Loucy (cell line): ENCODE measurements at regions not wholly inside any gene's neighbourhood (a gene's known extent, or its start where the extent isn't known, plus 50 kb on each side); places are given as distances from the start of the nearest gene placed in this dataset.

Experiments used
- H2AFZ ChIP-seq: fragments of 200-600 bp; sonication (generic); 2 replicates; pipeline ENCODE4 v1.6.0; 2016; ENCODE audit warnings: antibody characterized with exemption, mild to moderate bottlenecking, low read length, moderate library complexity
- H3F3A ChIP-seq: fragments of 200-600 bp; 2 replicates; pipeline ENCODE4 v1.6.0; 2016; ENCODE audit warnings: antibody characterized with exemption, low read depth, mild to moderate bottlenecking
- H3K27me3 ChIP-seq: fragments of 200-600 bp; sonication (generic); 2 replicates; pipeline ENCODE4 v1.6.1; 2014; ENCODE audit warnings: low read length, mild to moderate bottlenecking; ENCODE audit not compliant: insufficient read depth, poor library complexity, severe bottlenecking
- H3K36me3 ChIP-seq: fragments of 200-600 bp; sonication (generic); 2 replicates; pipeline ENCODE4 v1.6.1; 2016; ENCODE audit warnings: low read length; ENCODE audit not compliant: insufficient read depth
- H3K4me1 ChIP-seq: fragments of 200-600 bp; sonication (generic); 2 replicates; pipeline ENCODE4 v1.5.1; 2014; ENCODE audit warnings: low read length, mild to moderate bottlenecking; ENCODE audit not compliant: insufficient read depth, poor library complexity, severe bottlenecking
- H3K4me2 ChIP-seq: fragments of 200-600 bp; sonication (generic); 2 replicates; pipeline ENCODE4 v1.6.0; 2014; ENCODE audit warnings: antibody characterized with exemption, low read length, low read depth, mild to moderate bottlenecking; ENCODE audit not compliant: poor library complexity, severe bottlenecking
- H3K4me3 ChIP-seq: fragments of 200-600 bp; sonication (generic); 2 replicates; pipeline ENCODE4 v1.5.1; 2014; ENCODE audit warnings: low read length, mild to moderate bottlenecking, mixed read lengths; ENCODE audit not compliant: poor library complexity, severe bottlenecking
- H3K79me2 ChIP-seq: fragments of 200-600 bp; sonication (generic); 2 replicates; pipeline ENCODE4 v1.6.1; 2014; ENCODE audit warnings: low read length; ENCODE audit not compliant: insufficient read depth
- H3K9ac ChIP-seq: fragments of 200-600 bp; sonication (generic); 2 replicates; pipeline ENCODE4 v1.6.0; 2014; ENCODE audit warnings: mild to moderate bottlenecking, low read depth, low read length, moderate library complexity; ENCODE audit not compliant: poor library complexity, severe bottlenecking
- H3K9me2 ChIP-seq: fragments of 200-600 bp; sonication (generic); replicated peaks from 2 replicates; pipeline ENCODE4 v1.6.1; 2016; ENCODE audit warnings: low read depth, low read length, mixed read lengths
- H3K9me3 ChIP-seq: fragments of 200-600 bp; sonication (generic); 2 replicates; pipeline ENCODE4 v1.6.1; 2014; ENCODE audit warnings: mild to moderate bottlenecking, antibody characterized with exemption, low read length, low read depth; ENCODE audit not compliant: insufficient read depth
- H4K20me1 ChIP-seq: fragments of 200-600 bp; sonication (generic); 2 replicates; pipeline ENCODE4 v1.6.0; 2014; ENCODE audit warnings: antibody characterized with exemption, low read length, mild to moderate bottlenecking; ENCODE audit not compliant: insufficient read depth, poor library complexity, severe bottlenecking
- EZH2phosphoT487 ChIP-seq: fragments of 200-600 bp; IDR thresholded peaks from 2 replicates; pipeline ENCODE4 v1.6.1; 2018; ENCODE audit warnings: antibody characterized with exemption, mild to moderate bottlenecking, moderate library complexity, borderline replicate concordance
- TF ChIP-seq, protein P1 (sequence below): fragments of 200-600 bp; sonication (generic); conservative IDR thresholded peaks from 2 replicates; pipeline ENCODE4 v1.5.1; 2014; ENCODE audit warnings: mild to moderate bottlenecking, antibody characterized with exemption, low read length

DNA sequence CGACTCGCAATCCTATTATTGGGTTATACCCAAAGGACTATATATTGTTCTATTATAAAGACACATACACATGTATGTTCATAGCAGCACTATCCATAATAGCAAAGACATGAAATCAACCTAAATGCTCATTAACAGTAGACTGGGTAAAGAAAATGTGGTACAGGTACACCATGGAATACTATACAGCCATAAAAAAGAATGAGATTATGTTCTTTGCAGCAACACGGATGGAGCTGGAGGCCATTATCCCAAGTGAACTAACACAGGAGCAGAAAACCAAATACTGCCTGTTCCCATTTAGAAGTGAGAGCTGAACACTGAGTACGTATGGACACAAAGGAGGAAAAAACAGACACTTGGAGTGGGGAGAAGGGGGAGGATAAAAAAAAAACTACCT lies 536.8 kb upstream of the DPP6 start:
- Histone ChIP-seq H3K27me3 (no peaks in the 10 kb centered on the region), H3K9me2 (no peaks in the 10 kb centered on the region), H2AFZ (no peak overlapping the region), H3K4me3 (no peak overlapping the region), H3K4me2 (no peak overlapping the region), H3F3A (no peaks in the 10 kb centered on the region), H3K9ac (no peak overlapping the region), H4K20me1 (no peaks in the 10 kb centered on the region), H3K79me2 (no peaks in the 10 kb centered on the region), H3K9me3 (0 out of 2 replicates have a peak, but pooled peaks cover 3% of the 10 kb centered on the region), H3K4me1 (no peaks in the 10 kb centered on the region), H3K36me3 (no peaks in the 10 kb centered on the region)
- TF ChIP-seq, protein P1, sequence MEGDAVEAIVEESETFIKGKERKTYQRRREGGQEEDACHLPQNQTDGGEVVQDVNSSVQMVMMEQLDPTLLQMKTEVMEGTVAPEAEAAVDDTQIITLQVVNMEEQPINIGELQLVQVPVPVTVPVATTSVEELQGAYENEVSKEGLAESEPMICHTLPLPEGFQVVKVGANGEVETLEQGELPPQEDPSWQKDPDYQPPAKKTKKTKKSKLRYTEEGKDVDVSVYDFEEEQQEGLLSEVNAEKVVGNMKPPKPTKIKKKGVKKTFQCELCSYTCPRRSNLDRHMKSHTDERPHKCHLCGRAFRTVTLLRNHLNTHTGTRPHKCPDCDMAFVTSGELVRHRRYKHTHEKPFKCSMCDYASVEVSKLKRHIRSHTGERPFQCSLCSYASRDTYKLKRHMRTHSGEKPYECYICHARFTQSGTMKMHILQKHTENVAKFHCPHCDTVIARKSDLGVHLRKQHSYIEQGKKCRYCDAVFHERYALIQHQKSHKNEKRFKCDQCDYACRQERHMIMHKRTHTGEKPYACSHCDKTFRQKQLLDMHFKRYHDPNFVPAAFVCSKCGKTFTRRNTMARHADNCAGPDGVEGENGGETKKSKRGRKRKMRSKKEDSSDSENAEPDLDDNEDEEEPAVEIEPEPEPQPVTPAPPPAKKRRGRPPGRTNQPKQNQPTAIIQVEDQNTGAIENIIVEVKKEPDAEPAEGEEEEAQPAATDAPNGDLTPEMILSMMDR, result no peak
- TF ChIP-seq EZH2phosphoT487, result no peak

DNA sequence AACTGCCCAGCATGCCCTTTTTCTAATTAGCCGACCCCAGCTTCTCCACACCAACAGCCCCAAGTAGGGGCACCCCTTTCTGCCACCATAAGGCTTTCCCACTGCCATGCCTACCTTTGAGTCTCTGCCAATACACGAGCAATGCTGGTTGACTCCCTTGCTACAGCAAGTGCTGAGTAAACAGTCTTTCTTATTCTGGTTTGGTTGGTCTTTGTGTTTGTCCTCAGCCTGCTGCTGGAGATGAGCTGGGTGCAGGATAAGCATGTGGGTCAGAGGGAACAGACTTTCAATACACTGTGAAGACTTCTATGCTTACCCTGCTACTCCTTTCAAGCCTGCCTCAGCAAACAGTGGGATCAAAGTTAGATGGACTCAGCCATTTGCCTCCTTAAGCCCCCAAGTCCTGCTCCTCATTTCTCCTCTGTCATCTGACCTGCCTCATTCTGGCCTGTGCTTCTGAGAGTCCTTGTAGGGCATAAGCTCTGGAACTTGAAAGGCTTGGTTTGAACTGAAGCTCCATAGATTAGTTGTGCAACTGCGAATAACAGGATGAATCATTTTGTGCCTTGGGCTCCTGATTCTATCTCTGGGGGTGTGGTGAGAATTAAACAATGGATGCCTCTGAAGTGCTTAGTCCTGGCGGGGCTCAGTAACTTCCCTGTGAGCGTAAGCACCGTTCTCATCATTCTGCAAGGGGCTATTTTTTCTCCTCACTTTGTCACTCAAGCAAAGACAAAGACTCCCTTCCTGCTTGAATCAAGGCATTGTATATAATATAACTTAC lies 533.8 kb upstream of the DPP6 start:
- no peaks in the 10 kb centered on the region for H3K79me2 ChIP-seq

DNA sequence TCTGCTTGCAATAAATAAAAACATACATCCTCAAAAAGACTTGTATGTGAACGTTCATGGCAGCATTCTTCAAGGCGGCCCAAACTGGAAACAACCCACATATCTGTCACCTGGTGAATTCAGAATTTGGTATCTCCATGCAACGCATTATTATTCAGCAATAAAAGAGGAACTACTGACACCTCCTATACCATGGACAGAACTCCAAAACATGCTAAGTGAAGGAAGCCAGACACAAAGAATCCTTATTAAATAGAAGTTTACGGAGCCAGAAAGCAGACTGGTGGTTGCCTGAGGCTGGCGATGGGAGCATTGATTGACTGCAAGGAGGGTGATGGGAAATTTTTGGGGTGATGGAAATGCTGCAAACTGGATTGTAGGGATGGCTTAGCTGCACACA lies 530.8 kb upstream of the DPP6 start:
- no peaks in the 10 kb centered on the region for H3K79me2 ChIP-seq
- no peaks in the 10 kb centered on the region for H3F3A ChIP-seq
- H3K9me3 ChIP-seq, result peaks cover 5% of the 10 kb centered on the region; the same call in 1 of the 2 replicates
- H3K27me3 ChIP-seq, result no peaks in the 10 kb centered on the region
- H3K9ac ChIP-seq, result no peak overlapping the region
- H3K36me3 ChIP-seq, result no peaks in the 10 kb centered on the region
- no peak overlapping the region for H2AFZ ChIP-seq
- H3K4me1 ChIP-seq, result no peaks in the 10 kb centered on the region
- TF ChIP-seq, protein P1, result no peak
- no peak for TF ChIP-seq EZH2phosphoT487
- H3K4me2 ChIP-seq, result no peak overlapping the region
- no peaks in the 10 kb centered on the region for H3K9me2 ChIP-seq
- H4K20me1 ChIP-seq, result no peaks in the 10 kb centered on the region
- no peak overlapping the region for H3K4me3 ChIP-seq

More for the DNA sequence above, 533.8 kb upstream of the DPP6 start:
- H3K4me2 ChIP-seq, result no peak overlapping the region
- TF ChIP-seq, protein P1, result no peak
- TF ChIP-seq EZH2phosphoT487, result no peak
- H2AFZ ChIP-seq, result no peak overlapping the region
- H3K27me3 ChIP-seq, result no peaks in the 10 kb centered on the region
- no peaks in the 10 kb centered on the region for H3F3A ChIP-seq
- no peaks in the 10 kb centered on the region for H3K9me2 ChIP-seq
- no peaks in the 10 kb centered on the region for H3K36me3 ChIP-seq
- no peaks in the 10 kb centered on the region for H4K20me1 ChIP-seq
- no peak overlapping the region for H3K4me3 ChIP-seq
- peaks cover 5% of the 10 kb centered on the region; the same call in 1 of the 2 replicates for H3K9me3 ChIP-seq
- H3K9ac ChIP-seq, result no peak overlapping the region
- no peaks in the 10 kb centered on the region for H3K4me1 ChIP-seq
